ENCODE measurements at regions not wholly inside any gene's neighbourhood (a gene's known extent, or its start where the extent isn't known, plus 50 kb on each side); places are given as distances from the start of the nearest gene placed in this dataset.

DNA sequence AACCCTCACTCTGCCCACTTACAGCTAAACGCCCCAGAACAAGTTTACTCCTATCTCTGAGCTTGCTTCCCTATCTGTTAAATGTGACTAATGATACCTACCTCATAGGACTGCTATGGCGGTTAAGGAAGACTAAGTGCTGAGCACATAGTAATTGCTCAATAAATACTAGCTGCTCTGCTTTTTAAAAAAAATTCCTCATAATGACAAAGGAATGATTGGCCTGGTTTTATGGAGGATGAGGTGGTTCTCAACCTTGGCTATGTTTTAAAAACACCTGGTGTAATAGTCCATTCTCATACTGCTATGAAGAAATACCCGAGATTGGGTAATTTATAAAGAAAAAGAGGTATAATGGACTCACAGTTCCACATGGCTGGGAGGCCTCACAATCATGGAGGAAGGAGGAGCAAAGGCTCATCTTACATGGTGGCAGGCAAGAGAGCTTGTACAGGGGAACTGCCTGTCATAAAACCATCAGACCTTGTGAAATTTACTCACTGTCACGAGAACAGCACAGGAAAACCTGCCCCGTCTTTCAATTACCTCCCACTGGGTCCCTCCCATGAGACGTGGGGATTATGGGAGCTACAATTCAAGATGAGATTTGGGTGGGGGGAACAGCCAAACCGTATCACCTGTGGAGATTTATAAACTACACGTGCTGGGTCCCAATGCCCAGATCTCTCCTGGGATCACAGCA lies 127.2 kb upstream of the SYT13 start:
- H2AFZ ChIP-seq (ENCODE audit: low read length), result no peak overlapping the region
- no peaks in the 10 kb centered on the region for H3K9me2 ChIP-seq (ENCODE audit: insufficient read depth, low read length)
- no peaks in the 10 kb centered on the region for H3K79me2 ChIP-seq (ENCODE audit: insufficient read depth, low read depth, low read length)
- no peaks in the 10 kb centered on the region for H3K9me3 ChIP-seq (ENCODE audit: low read length)
- H4K20me1 ChIP-seq (ENCODE audit: insufficient read depth, low read length), result no peaks in the 10 kb centered on the region
- no peaks in the 10 kb centered on the region for H3K36me3 ChIP-seq (ENCODE audit: insufficient read depth, low read length)
- CTCF ChIA-PET (ENCODE audit: unreplicated experiment), result no interaction called here
- TF ChIP-seq, protein P1, sequence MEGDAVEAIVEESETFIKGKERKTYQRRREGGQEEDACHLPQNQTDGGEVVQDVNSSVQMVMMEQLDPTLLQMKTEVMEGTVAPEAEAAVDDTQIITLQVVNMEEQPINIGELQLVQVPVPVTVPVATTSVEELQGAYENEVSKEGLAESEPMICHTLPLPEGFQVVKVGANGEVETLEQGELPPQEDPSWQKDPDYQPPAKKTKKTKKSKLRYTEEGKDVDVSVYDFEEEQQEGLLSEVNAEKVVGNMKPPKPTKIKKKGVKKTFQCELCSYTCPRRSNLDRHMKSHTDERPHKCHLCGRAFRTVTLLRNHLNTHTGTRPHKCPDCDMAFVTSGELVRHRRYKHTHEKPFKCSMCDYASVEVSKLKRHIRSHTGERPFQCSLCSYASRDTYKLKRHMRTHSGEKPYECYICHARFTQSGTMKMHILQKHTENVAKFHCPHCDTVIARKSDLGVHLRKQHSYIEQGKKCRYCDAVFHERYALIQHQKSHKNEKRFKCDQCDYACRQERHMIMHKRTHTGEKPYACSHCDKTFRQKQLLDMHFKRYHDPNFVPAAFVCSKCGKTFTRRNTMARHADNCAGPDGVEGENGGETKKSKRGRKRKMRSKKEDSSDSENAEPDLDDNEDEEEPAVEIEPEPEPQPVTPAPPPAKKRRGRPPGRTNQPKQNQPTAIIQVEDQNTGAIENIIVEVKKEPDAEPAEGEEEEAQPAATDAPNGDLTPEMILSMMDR (conservative IDR thresholded peaks at IDR 0.05; ENCODE audit: low read length), result no peak
- no peak for TF ChIP-seq EZH2phosphoT487 (IDR thresholded peaks at IDR 0.05; ENCODE audit: borderline replicate concordance, low read depth, low read length)
- H3K27ac ChIP-seq (ENCODE audit: low read depth, low read length, poor library complexity, severe bottlenecking), result no peak overlapping the region
- H3K4me2 ChIP-seq (ENCODE audit: low read length), result no peak overlapping the region
- no peaks in the 10 kb centered on the region for H3K4me1 ChIP-seq (ENCODE audit: insufficient read depth, low read length, poor library complexity, severe bottlenecking)
- BruUV-seq (replicated peaks), result no TSS peak
- POLR2A ChIA-PET, result no interaction called here
- no peak for DNase-seq (ENCODE audit: low spot score)
- no peak overlapping the region for H3K4me3 ChIP-seq (ENCODE audit: low read depth, low read length, poor library complexity, severe bottlenecking)
- intact Hi-C loops (cut with micrococcal nuclease; ENCODE audit: unreplicated experiment), result no loop called here

DNA sequence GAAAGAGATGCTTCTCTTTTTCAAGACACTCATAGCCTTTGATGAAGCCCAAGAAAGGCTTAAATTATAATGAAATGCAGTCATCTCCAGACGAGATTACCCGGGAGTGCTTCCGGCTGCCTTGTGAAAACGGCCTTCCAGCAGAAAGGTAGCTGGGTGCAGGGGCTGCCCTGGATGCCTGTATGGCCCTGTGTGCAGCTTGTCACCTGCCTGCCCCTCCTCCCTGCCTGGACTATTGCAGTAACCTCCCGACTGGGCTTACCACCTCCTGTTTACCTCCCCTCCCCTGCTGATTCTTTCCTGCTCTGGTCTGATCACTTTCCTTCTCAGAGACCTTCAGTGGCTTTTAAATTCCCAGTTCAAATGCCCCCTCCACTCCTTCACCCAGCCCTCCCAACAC lies 126.4 kb upstream of the SYT13 start:
- no peaks in the 10 kb centered on the region for H3K79me2 ChIP-seq (ENCODE audit: insufficient read depth, low read depth, low read length)
- no peak overlapping the region for H2AFZ ChIP-seq (ENCODE audit: low read length)
- H3K4me2 ChIP-seq (ENCODE audit: low read length), result no peak overlapping the region
- ChIA-PET CTCF (ENCODE audit: unreplicated experiment) (no interaction called here), POLR2A (no interaction called here)
- TF ChIP-seq, protein P1 (conservative IDR thresholded peaks at IDR 0.05; ENCODE audit: low read length), result no peak
- TF ChIP-seq EZH2phosphoT487 (IDR thresholded peaks at IDR 0.05; ENCODE audit: borderline replicate concordance, low read depth, low read length), result no peak
- DNase-seq (ENCODE audit: low spot score), result no peak
- H3K4me3 ChIP-seq (ENCODE audit: low read depth, low read length, poor library complexity, severe bottlenecking), result no peak overlapping the region
- no peaks in the 10 kb centered on the region for H3K9me3 ChIP-seq (ENCODE audit: low read length)
- no TSS peak for BruUV-seq (replicated peaks)
- no peaks in the 10 kb centered on the region for H4K20me1 ChIP-seq (ENCODE audit: insufficient read depth, low read length)
- no peaks in the 10 kb centered on the region for H3K4me1 ChIP-seq (ENCODE audit: insufficient read depth, low read length, poor library complexity, severe bottlenecking)
- no peaks in the 10 kb centered on the region for H3K9me2 ChIP-seq (ENCODE audit: insufficient read depth, low read length)
- H3K36me3 ChIP-seq (ENCODE audit: insufficient read depth, low read length), result no peaks in the 10 kb centered on the region
- intact Hi-C loops (cut with micrococcal nuclease; ENCODE audit: unreplicated experiment), result no loop called here
- H3K27ac ChIP-seq (ENCODE audit: low read depth, low read length, poor library complexity, severe bottlenecking), result no peak overlapping the region

DNA sequence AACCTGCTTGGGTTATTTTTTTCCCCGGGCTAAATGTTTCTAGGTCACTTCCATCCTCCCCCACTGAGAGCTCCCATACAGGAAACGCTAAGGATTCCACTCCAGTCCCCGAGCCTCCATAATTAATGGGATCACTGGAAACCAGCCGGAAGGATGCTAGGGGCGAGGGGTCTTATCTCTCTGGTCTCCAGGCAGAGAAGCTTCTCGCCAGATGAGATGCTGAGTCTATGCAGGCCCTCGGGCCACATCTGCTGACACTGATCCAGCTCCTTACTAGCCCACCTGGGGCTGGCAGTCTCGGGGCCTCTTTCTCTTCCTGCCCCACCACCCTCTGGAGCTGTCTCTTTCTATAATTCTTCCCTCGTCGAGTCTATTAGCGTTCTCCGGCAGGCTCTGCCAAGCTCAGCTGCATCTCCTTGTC lies 125.9 kb upstream of the SYT13 start:
- intact Hi-C loops (cut with micrococcal nuclease; ENCODE audit: unreplicated experiment), result no loop called here
- no peak overlapping the region for H3K4me3 ChIP-seq (ENCODE audit: low read depth, low read length, poor library complexity, severe bottlenecking)
- POLR2A ChIA-PET, result no interaction called here
- no peaks in the 10 kb centered on the region for H3K79me2 ChIP-seq (ENCODE audit: insufficient read depth, low read depth, low read length)
- no peak overlapping the region for H3K27ac ChIP-seq (ENCODE audit: low read depth, low read length, poor library complexity, severe bottlenecking)
- CTCF ChIA-PET (ENCODE audit: unreplicated experiment), result no interaction called here
- H3K4me2 ChIP-seq (ENCODE audit: low read length), result no peak overlapping the region
- no peaks in the 10 kb centered on the region for H4K20me1 ChIP-seq (ENCODE audit: insufficient read depth, low read length)
- no peak for TF ChIP-seq EZH2phosphoT487 (IDR thresholded peaks at IDR 0.05; ENCODE audit: borderline replicate concordance, low read depth, low read length)
- TF ChIP-seq, protein P1 (conservative IDR thresholded peaks at IDR 0.05; ENCODE audit: low read length), result no peak
- no peaks in the 10 kb centered on the region for H3K9me3 ChIP-seq (ENCODE audit: low read length)
- no peaks in the 10 kb centered on the region for H3K9me2 ChIP-seq (ENCODE audit: insufficient read depth, low read length)
- no peak for DNase-seq (ENCODE audit: low spot score)
- no peaks in the 10 kb centered on the region for H3K36me3 ChIP-seq (ENCODE audit: insufficient read depth, low read length)
- BruUV-seq (replicated peaks), result no TSS peak
- H3K4me1 ChIP-seq (ENCODE audit: insufficient read depth, low read length, poor library complexity, severe bottlenecking), result no peaks in the 10 kb centered on the region
- H2AFZ ChIP-seq (ENCODE audit: low read length), result no peak overlapping the region
